Activated T-helper 9 cell treated with anti-CD3 and anti-CD28 coated beads, Interleukin-2, amount 50 U/mL, for 16 hours (primary cell): ENCODE measurements at regions not wholly inside any gene's neighbourhood (a gene's known extent, or its start where the extent isn't known, plus 50 kb on each side); places are given as distances from the start of the nearest gene placed in this dataset.
"Not testable (repeated sequence)": the region's sequence is repeated elsewhere in the genome, so short reads cannot be mapped to it uniquely, and the experiment has no call there.

Source experiments
- DNase-seq: peaks from one replicate; pipeline ENCODE4 v3.0.0-alpha.2; 2020; ENCODE audit warnings: low read depth

GRCh38 chr9:39566782-39567181, 211.3 kb downstream of the SPATA31A1 start:
- not testable (repeated sequence) for DNase-seq

- DNase-seq = not testable (repeated sequence)
Measured at GRCh38 chr9:39567396-39567795, 211.9 kb downstream of the SPATA31A1 start.

- DNase-seq = not testable (repeated sequence)
Measured at GRCh38 chr9:39568900-39569299, 213.4 kb downstream of the SPATA31A1 start.

GRCh38 chr9:39573024-39574022, 217.9 kb downstream of the SPATA31A1 start:
- not testable (repeated sequence) for DNase-seq

- not testable (repeated sequence) for DNase-seq
Measured at GRCh38 chr9:39579000-39579399, 223.5 kb downstream of the SPATA31A1 start.

GRCh38 chr9:39581296-39581695, 225.8 kb downstream of the SPATA31A1 start:
- not testable (repeated sequence) for DNase-seq

GRCh38 chr9:39582677-39583412, 227.4 kb downstream of the SPATA31A1 start:
- not testable (repeated sequence) for DNase-seq

GRCh38 chr9:39583413-39583747, 227.9 kb downstream of the SPATA31A1 start:
- DNase-seq = not testable (repeated sequence)

- not testable (repeated sequence) for DNase-seq
Measured at GRCh38 chr9:39585233-39585632, 229.8 kb downstream of the SPATA31A1 start.

- no peak for DNase-seq
Measured at GRCh38 chr9:39587844-39588499, 232.5 kb downstream of the SPATA31A1 start.

- no peak for DNase-seq
Measured at GRCh38 chr9:39588500-39589137, 233.2 kb downstream of the SPATA31A1 start.

- not testable (repeated sequence) for DNase-seq
Measured at GRCh38 chr9:39604089-39604488, 248.6 kb downstream of the SPATA31A1 start.

- not testable (repeated sequence) for DNase-seq
Measured at GRCh38 chr9:39611449-39612231, 256.2 kb downstream of the SPATA31A1 start.

GRCh38 chr9:39616480-39616879, 261.0 kb downstream of the SPATA31A1 start:
- not testable (repeated sequence) for DNase-seq

GRCh38 chr9:39624048-39624447, 268.6 kb downstream of the SPATA31A1 start:
- not testable (repeated sequence) for DNase-seq

GRCh38 chr9:39632071-39632470, 276.6 kb downstream of the SPATA31A1 start:
- not testable (repeated sequence) for DNase-seq

GRCh38 chr9:39649029-39649428, 293.6 kb downstream of the SPATA31A1 start:
- DNase-seq = not testable (repeated sequence)

- not testable (repeated sequence) for DNase-seq
Measured at GRCh38 chr9:39656960-39657603, 301.6 kb downstream of the SPATA31A1 start.

GRCh38 chr9:39663020-39663419, 307.6 kb downstream of the SPATA31A1 start:
- not testable (repeated sequence) for DNase-seq

- DNase-seq = not testable (repeated sequence)
Measured at GRCh38 chr9:39663713-39664112, 308.2 kb downstream of the SPATA31A1 start.
